Ascending aorta (tissue), 2 donors: ENCODE measurements at regions not wholly inside any gene's neighbourhood (a gene's known extent, or its start where the extent isn't known, plus 50 kb on each side); places are given as distances from the start of the nearest gene placed in this dataset.

ENCODE experiments used
- DNase-seq, 2 donors: peaks; one replicate each; pipeline ENCODE4 v3.0.0-alpha.2; 2019; ENCODE audit warnings: low spot score in 2 of 2
- H3K27ac ChIP-seq, 2 donors: fragments of 200-600 bp; sonication (generic); one replicate each; pipeline ENCODE4 v1.5.1; 2016 to 2017; ENCODE audit warnings: mild to moderate bottlenecking in 1 of 2
- H3K27me3 ChIP-seq: fragments of 200-600 bp; sonication (generic); one replicate; pipeline ENCODE4 v1.5.1; 2017
- H3K36me3 ChIP-seq, 2 donors: fragments of 200-600 bp; sonication (generic); one replicate each; pipeline ENCODE4 v1.5.1; 2016
- H3K4me1 ChIP-seq, 2 donors: fragments of 200-600 bp; sonication (generic); one replicate each; pipeline ENCODE4 v1.5.1; 2016 to 2017; ENCODE audit warnings: mild to moderate bottlenecking in 1 of 2
- H3K4me3 ChIP-seq, 2 donors: fragments of 200-600 bp; sonication (generic); one replicate each; pipeline ENCODE4 v1.5.1; 2016 to 2017; ENCODE audit warnings: mild to moderate bottlenecking in 1 of 2
- H3K9me3 ChIP-seq, 2 donors: fragments of 200-600 bp; sonication (generic); one replicate each; pipeline ENCODE4 v1.5.1; 2016
- CTCF ChIP-seq, 3 experiments: fragments of 200-600 bp in 2 of 3; fragments of 450-650 bp in 1 of 3; sonication (generic) in 2 of 3; IDR thresholded peaks; one replicate each; pipeline ENCODE4 v1.5.1; 2016 to 2019; ENCODE audit warnings: antibody characterized with exemption in 3 of 3, mild to moderate bottlenecking in 1 of 3, moderate library complexity in 1 of 3
- intact Hi-C: fragments of 100-400 bp; cut with DNase I; formaldehyde crosslinking; loops from one replicate; pipeline ENCODE4 v1.15.1; 2023

- H3K4me3 ChIP-seq: no peak overlapping the region
- peaks cover 14 to 23% of the 10 kb centered on the region in 2 donors for H3K36me3 ChIP-seq
- no peak for TF ChIP-seq CTCF (IDR thresholded peaks at IDR 0.05)
- H3K27ac ChIP-seq: no peak overlapping the region
- no peaks in the 10 kb centered on the region for H3K27me3 ChIP-seq
- intact Hi-C loops: no loop called here
- peaks cover 0 to 7% of the 10 kb centered on the region in 2 donors for H3K4me1 ChIP-seq
- no peak for DNase-seq
- H3K9me3 ChIP-seq: peaks cover 0 to 6% of the 10 kb centered on the region in 2 donors
Observed at GRCh38 chr16:86647561-86647960, 69.2 kb downstream of the FOXL1 start.

GRCh38 chr16:86649875-86650274, 71.5 kb downstream of the FOXL1 start:
- intact Hi-C loops: loop anchor here (5.0 kb wide), 1 partner anchor 33 kb away; no protein-coding TSS in a partner anchor
- H3K9me3 ChIP-seq: peaks cover 0 to 6% of the 10 kb centered on the region in 2 donors
- TF ChIP-seq CTCF (IDR thresholded peaks at IDR 0.05): no peak
- H3K27ac ChIP-seq: no peak overlapping the region
- no peak for DNase-seq
- H3K4me3 ChIP-seq: no peak overlapping the region
- no peaks in the 10 kb centered on the region for H3K27me3 ChIP-seq
- peaks cover 0 to 7% of the 10 kb centered on the region in 2 donors for H3K4me1 ChIP-seq
- H3K36me3 ChIP-seq: peaks cover 14 to 23% of the 10 kb centered on the region in 2 donors

- TF ChIP-seq CTCF (IDR thresholded peaks at IDR 0.05): no peak
- intact Hi-C loops: loop anchor here (5.0 kb wide), 1 partner anchor 34 kb away; no protein-coding TSS in a partner anchor
Observed at GRCh38 chr16:86651013-86651627, 72.8 kb downstream of the FOXL1 start.

GRCh38 chr16:86651823-86652222, 73.5 kb downstream of the FOXL1 start:
- H3K27me3 ChIP-seq: no peaks in the 10 kb centered on the region

More at GRCh38 chr16:86651013-86651627, 72.8 kb downstream of the FOXL1 start:
- Histone ChIP-seq H3K4me1 (peaks cover 0 to 7% of the 10 kb centered on the region in 2 donors), H3K9me3 (peaks cover 0 to 6% of the 10 kb centered on the region in 2 donors), H3K36me3 (peaks cover 14 to 23% of the 10 kb centered on the region in 2 donors), H3K27ac (peak overlapping the region; percentile 32 to 56), H3K27me3 (no peaks in the 10 kb centered on the region), H3K4me3 (no peak overlapping the region)
- DNase-seq: no peak

GRCh38 chr16:86653285-86654006, 75.1 kb downstream of the FOXL1 start:
- H3K27me3 ChIP-seq: no peaks in the 10 kb centered on the region
- H3K4me3 ChIP-seq: no peak overlapping the region
- DNase-seq: peak in 1 of 2 donors; percentile 75
- intact Hi-C loops: loop anchor here (5.0 kb wide), 1 partner anchor 36 kb away; no protein-coding TSS in a partner anchor
- no peak for TF ChIP-seq CTCF (IDR thresholded peaks at IDR 0.05)
- peaks cover 0 to 6% of the 10 kb centered on the region in 2 donors for H3K36me3 ChIP-seq
- peaks cover 0 to 7% of the 10 kb centered on the region in 2 donors for H3K4me1 ChIP-seq
- peak overlapping the region; percentile 47 to 52 for H3K27ac ChIP-seq
- no peaks in the 10 kb centered on the region for H3K9me3 ChIP-seq

More at GRCh38 chr16:86651823-86652222, 73.5 kb downstream of the FOXL1 start:
- TF ChIP-seq CTCF (IDR thresholded peaks at IDR 0.05): no peak
- intact Hi-C loops: loop anchor here (5.0 kb wide), 1 partner anchor 35 kb away; no protein-coding TSS in a partner anchor
- Histone ChIP-seq H3K36me3 (peaks cover 12 to 21% of the 10 kb centered on the region in 2 donors), H3K4me1 (peaks cover 0 to 7% of the 10 kb centered on the region in 2 donors), H3K9me3 (peaks cover 0 to 6% of the 10 kb centered on the region in 2 donors), H3K27ac (peak overlapping the region; percentile 32 to 56), H3K4me3 (no peak overlapping the region)
- DNase-seq: no peak
